Suprapubic skin (tissue), 4 donors: ENCODE measurements at regions not wholly inside any gene's neighbourhood (a gene's known extent, or its start where the extent isn't known, plus 50 kb on each side); places are given as distances from the start of the nearest gene placed in this dataset.

ENCODE experiments used
- DNase-seq, 2 donors: peaks; one replicate each; pipeline ENCODE4 v3.0.0-alpha.2; 2019; ENCODE audit warnings: low spot score in 2 of 2
- H3K27ac ChIP-seq: fragments of 200-600 bp; sonication (generic); one replicate; pipeline ENCODE4 v1.5.1; 2019
- H3K27me3 ChIP-seq: fragments of 200-600 bp; sonication (generic); one replicate; pipeline ENCODE4 v1.5.1; 2019
- H3K36me3 ChIP-seq: fragments of 200-600 bp; sonication (generic); one replicate; pipeline ENCODE4 v1.5.1; 2019
- H3K4me1 ChIP-seq: fragments of 200-600 bp; sonication (generic); one replicate; pipeline ENCODE4 v1.5.1; 2019
- H3K4me3 ChIP-seq: fragments of 200-600 bp; sonication (generic); one replicate; pipeline ENCODE4 v1.5.1; 2019; ENCODE audit warnings: mild to moderate bottlenecking
- H3K9me3 ChIP-seq: fragments of 200-600 bp; sonication (generic); one replicate; pipeline ENCODE4 v1.5.1; 2019
- EP300 ChIP-seq: sonication (generic); formaldehyde crosslinking; IDR thresholded peaks from one replicate; pipeline ENCODE4 v1.6.1; 2017; ENCODE audit warnings: antibody characterized with exemption
- POLR2A ChIP-seq, 2 donors: fragments of 450-650 bp; IDR thresholded peaks; one replicate each; pipeline ENCODE4 v1.6.1; 2017; ENCODE audit warnings: antibody characterized with exemption in 2 of 2, mild to moderate bottlenecking in 2 of 2, moderate library complexity in 2 of 2
- POLR2AphosphoS5 ChIP-seq, 3 donors: sonication (generic); formaldehyde crosslinking; IDR thresholded peaks; one replicate each; pipeline ENCODE4 v1.6.1; 2017; ENCODE audit warnings: antibody characterized with exemption in 3 of 3
- WGBS: methylation state at CpG from one replicate; pipeline ENCODE4 v1.1.5; 2018; 5-methylcytosine and 5-hydroxymethylcytosine counted together
- TF ChIP-seq, protein P1 (sequence below), 2 donors: fragments of 200-600 bp in 1 of 2; fragments of 450-650 bp in 1 of 2; sonication (generic) in 1 of 2; IDR thresholded peaks; one replicate each; pipeline ENCODE4 v1.5.1; 2016 to 2019; ENCODE audit warnings: antibody characterized with exemption in 2 of 2, mild to moderate bottlenecking in 1 of 2, moderate library complexity in 1 of 2

DNA sequence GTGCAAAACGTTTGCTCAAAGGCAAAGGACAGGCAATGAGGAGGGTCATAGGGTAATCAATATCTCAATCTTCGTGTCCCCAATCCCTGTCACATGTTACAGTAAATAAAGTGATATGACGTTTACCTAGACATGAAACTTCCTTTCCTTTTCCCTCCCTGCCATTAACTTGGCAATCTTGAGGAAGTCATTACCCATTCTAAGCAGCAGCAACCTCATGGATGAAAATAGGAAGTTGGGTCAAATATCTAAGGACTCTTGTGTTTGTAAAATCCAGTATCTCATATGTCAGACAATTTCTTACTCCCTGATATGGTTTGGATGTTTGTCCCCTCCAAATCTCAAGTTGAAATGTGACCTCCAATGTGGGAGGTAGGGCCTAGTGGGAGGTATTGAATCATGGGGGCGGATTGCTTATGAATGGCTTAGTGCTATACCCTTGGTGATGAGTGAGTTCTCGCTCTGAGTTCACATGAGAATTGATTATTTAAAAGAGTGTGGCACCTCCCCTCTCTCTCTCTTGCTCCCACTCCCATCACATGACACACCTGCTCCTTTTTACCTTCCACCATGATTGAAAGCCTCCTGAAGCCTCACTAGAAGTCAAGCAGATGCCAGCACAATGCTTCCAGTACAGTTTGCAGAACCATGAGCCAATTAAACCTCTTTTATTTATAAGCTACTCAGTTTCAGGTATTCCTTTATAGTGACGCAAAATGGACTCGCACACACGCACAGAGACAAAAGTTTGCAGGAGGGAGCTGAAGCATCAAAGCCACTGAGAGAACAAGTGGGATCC is 545.9 kb upstream of the JARID2 start:
- WGBS, result 89% methylated on average over 8 of the region's 8 CpGs
- no peak for TF ChIP-seq POLR2AphosphoS5 (IDR thresholded peaks at IDR 0.05)
- TF ChIP-seq, protein P1, sequence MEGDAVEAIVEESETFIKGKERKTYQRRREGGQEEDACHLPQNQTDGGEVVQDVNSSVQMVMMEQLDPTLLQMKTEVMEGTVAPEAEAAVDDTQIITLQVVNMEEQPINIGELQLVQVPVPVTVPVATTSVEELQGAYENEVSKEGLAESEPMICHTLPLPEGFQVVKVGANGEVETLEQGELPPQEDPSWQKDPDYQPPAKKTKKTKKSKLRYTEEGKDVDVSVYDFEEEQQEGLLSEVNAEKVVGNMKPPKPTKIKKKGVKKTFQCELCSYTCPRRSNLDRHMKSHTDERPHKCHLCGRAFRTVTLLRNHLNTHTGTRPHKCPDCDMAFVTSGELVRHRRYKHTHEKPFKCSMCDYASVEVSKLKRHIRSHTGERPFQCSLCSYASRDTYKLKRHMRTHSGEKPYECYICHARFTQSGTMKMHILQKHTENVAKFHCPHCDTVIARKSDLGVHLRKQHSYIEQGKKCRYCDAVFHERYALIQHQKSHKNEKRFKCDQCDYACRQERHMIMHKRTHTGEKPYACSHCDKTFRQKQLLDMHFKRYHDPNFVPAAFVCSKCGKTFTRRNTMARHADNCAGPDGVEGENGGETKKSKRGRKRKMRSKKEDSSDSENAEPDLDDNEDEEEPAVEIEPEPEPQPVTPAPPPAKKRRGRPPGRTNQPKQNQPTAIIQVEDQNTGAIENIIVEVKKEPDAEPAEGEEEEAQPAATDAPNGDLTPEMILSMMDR (IDR thresholded peaks at IDR 0.05), result no peak
- H3K36me3 ChIP-seq, result no peaks in the 10 kb centered on the region
- H3K4me1 ChIP-seq, result no peaks in the 10 kb centered on the region
- no peaks in the 10 kb centered on the region for H3K9me3 ChIP-seq
- no peak overlapping the region for H3K4me3 ChIP-seq
- no peak overlapping the region for H3K27ac ChIP-seq
- no peak for DNase-seq
- H3K27me3 ChIP-seq, result no peaks in the 10 kb centered on the region

DNA sequence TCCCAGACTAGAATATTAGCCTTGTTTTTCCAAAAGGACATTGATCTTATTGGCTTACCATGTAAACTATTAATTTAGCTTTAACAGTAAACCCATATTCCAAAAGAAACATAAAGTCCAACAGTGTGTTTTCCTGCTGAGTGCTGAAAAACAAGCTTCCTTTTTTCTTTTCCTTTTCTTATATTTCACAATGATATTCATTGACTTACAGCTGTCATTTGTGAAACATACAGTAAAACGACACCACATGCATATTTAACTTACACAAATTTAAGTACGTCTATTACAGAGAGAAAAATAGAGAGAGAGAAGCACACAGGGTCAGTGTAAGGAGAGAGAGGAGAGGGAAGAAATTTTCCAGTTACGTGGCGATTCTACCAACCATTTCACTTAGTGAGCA is 543.9 kb upstream of the JARID2 start:
- Histone ChIP-seq H3K27ac (no peak overlapping the region), H3K4me3 (no peak overlapping the region), H3K36me3 (no peaks in the 10 kb centered on the region), H3K9me3 (no peaks in the 10 kb centered on the region), H3K27me3 (no peaks in the 10 kb centered on the region), H3K4me1 (peaks cover 16% of the 10 kb centered on the region)
- TF ChIP-seq POLR2A (IDR thresholded peaks at IDR 0.05), result no peak
- no peak for TF ChIP-seq POLR2AphosphoS5 (IDR thresholded peaks at IDR 0.05)
- TF ChIP-seq, protein P1 (IDR thresholded peaks at IDR 0.05), result no peak
- TF ChIP-seq EP300, result no peak
- WGBS, result 83% methylated on average over 4 of the region's 4 CpGs
- no peak for DNase-seq

DNA sequence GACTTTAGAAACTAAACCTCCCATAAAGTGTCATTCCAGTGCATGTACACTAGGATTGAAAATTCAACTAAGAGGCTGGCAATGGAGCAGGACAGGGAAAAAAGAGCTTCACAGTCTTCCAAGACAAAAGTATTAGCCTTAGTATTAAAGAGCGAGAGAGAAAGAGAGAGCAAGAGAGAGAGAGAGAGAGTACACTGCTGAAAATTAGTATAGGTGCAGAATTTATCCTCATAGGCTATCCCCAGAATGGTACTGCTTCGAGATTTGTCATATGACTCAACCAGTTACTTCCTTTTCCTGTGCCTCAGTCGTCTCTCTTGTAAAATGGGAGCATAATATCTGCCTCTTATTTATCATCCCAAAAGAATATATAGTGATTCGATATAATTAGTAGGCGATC is 543.2 kb upstream of the JARID2 start:
- Histone ChIP-seq H3K36me3 (no peaks in the 10 kb centered on the region), H3K4me1 (peaks cover 23% of the 10 kb centered on the region), H3K27me3 (no peaks in the 10 kb centered on the region), H3K4me3 (no peak overlapping the region), H3K9me3 (no peaks in the 10 kb centered on the region), H3K27ac (no peak overlapping the region)
- 95% methylated on average over 5 of the region's 5 CpGs for WGBS
- TF ChIP-seq POLR2AphosphoS5 (IDR thresholded peaks at IDR 0.05), result no peak
- TF ChIP-seq, protein P1 (IDR thresholded peaks at IDR 0.05), result no peak
- TF ChIP-seq POLR2A (IDR thresholded peaks at IDR 0.05), result no peak
- TF ChIP-seq EP300, result no peak
- no peak for DNase-seq

DNA sequence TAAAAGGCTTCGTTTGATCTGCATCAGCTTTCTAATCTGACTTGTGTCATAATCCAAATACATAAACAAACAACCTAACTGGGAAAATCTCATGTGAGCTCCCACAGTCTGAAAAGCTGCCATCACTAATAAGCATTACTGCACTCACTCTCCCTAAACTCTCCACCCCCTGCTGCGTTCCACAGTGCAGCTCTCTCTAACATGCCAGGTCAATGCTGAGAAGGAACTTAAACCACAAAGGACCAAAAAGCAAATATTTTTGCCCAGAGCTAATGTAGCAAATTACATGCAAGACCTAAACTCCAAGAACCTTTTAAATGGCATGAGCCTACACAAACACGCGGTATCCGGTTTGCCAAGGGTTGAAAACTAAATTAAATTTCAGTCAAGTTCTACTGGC is 542.3 kb upstream of the JARID2 start:
- Histone ChIP-seq H3K27me3 (no peaks in the 10 kb centered on the region), H3K27ac (no peak overlapping the region), H3K4me3 (no peak overlapping the region), H3K4me1 (peaks cover 25% of the 10 kb centered on the region), H3K9me3 (no peaks in the 10 kb centered on the region), H3K36me3 (no peaks in the 10 kb centered on the region)
- WGBS, result 83% methylated on average over 5 of the region's 5 CpGs
- TF ChIP-seq POLR2A (IDR thresholded peaks at IDR 0.05) (no peak), EP300 (no peak), POLR2AphosphoS5 (IDR thresholded peaks at IDR 0.05) (no peak)
- TF ChIP-seq, protein P1 (IDR thresholded peaks at IDR 0.05), result no peak
- no peak for DNase-seq

DNA sequence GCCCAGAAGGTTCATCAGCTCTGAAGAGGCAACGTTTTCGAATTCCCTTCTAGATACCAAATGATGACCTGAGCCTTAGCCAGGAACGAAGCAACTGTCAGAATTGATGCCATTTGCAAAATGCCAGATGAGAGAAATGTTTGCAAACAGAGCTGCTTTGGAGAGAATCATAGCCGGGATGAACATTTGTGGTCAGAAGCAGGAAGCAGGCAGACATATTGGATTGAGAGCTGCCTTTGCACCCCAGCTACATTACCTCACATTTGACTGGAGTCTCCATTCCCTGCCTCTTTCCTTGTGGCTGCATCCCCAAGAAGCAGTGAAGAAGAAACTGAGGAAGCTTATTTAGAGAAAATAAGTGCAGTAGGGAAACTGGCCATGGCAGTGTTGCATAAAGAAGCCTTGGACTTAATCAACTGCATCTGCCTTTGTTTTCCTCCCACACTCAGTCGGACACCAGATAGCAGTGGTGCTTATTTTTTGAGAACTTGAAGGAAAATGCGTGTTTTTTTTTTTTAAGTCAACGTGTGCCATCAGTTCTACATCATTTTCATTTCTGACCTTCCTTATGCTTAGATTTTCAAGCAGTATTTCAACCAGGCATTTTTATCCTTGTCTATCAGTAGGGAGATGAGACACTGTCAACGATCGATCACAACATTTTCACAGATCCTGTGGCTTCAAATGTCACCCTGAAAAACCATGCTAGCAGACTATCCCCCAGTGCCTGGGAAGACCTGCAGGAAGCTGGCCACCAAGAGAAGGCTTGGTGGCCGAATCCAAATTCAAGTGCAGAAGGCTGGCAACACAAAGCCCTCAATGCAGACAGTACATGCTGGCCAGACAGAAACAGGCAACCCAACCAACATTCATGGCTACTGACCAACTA is 541.2 kb upstream of the JARID2 start:
- TF ChIP-seq POLR2AphosphoS5 (IDR thresholded peaks at IDR 0.05), result no peak
- TF ChIP-seq EP300, result no peak
- TF ChIP-seq, protein P1 (IDR thresholded peaks at IDR 0.05), result no peak
- no peak for TF ChIP-seq POLR2A (IDR thresholded peaks at IDR 0.05)
- WGBS, result 79% methylated on average over 10 of the region's 10 CpGs
- DNase-seq, result no peak

More for the DNA sequence above, 541.2 kb upstream of the JARID2 start:
- no peaks in the 10 kb centered on the region for H3K36me3 ChIP-seq
- H3K9me3 ChIP-seq, result no peaks in the 10 kb centered on the region
- H3K4me3 ChIP-seq, result no peak overlapping the region
- H3K27me3 ChIP-seq, result no peaks in the 10 kb centered on the region
- peaks cover 25% of the 10 kb centered on the region for H3K4me1 ChIP-seq
- no peak overlapping the region for H3K27ac ChIP-seq
